ENCODE measurements at regions not wholly inside any gene's neighbourhood (a gene's known extent, or its start where the extent isn't known, plus 50 kb on each side); places are given as distances from the start of the nearest gene placed in this dataset.

GRCh38 chr1:208924928-208925327 is 658.6 kb upstream of the CAMK1G start:
- TF ChIP-seq CTCF (IDR thresholded peaks at IDR 0.05), result no peak
- no peak for TF ChIP-seq POLR2A (IDR thresholded peaks at IDR 0.05)
- TF ChIP-seq POLR2AphosphoS5 (IDR thresholded peaks at IDR 0.05; ENCODE audit: insufficient read depth in 1 of 2, low read depth in 1 of 2), result no peak
